D721Med (cell line): ENCODE measurements at regions not wholly inside any gene's neighbourhood (a gene's known extent, or its start where the extent isn't known, plus 50 kb on each side); places are given as distances from the start of the nearest gene placed in this dataset.
"Not testable (repeated sequence)": the region's sequence is repeated elsewhere in the genome, so short reads cannot be mapped to it uniquely, and the experiment has no call there.

Experiments
- DNase-seq: peaks from one replicate; pipeline ENCODE4 v3.0.0; 2011; ENCODE audit warnings: low spot score; ENCODE audit not compliant: insufficient read length
- FAIRE-seq: peaks from 2 replicates; lab custom pipeline; 2011; peaks lifted over from hg19 to GRCh38; lab: Jason Lieb, UNC
- CTCF ChIP-seq: IDR thresholded peaks from 2 replicates; pipeline ENCODE4 v1.5.1; 2012; ENCODE audit warnings: mild to moderate bottlenecking, control low read depth; ENCODE audit not compliant: insufficient read depth; ENCODE audit errors: missing control alignments

GRCh38 chr1:102252731-102253505, 256.2 kb upstream of the OLFM3 start:
- FAIRE-seq (no peak), DNase-seq (no peak)
- no peak for TF ChIP-seq CTCF

GRCh38 chr1:102241431-102242338, 245.0 kb upstream of the OLFM3 start:
- FAIRE-seq: no peak

GRCh38 chr1:102239247-102239646, 242.5 kb upstream of the OLFM3 start:
- TF ChIP-seq CTCF: no peak
- FAIRE-seq (peak; percentile 38), DNase-seq (no peak)

More at GRCh38 chr1:102241431-102242338, 245.0 kb upstream of the OLFM3 start:
- no peak for TF ChIP-seq CTCF
- DNase-seq: no peak

GRCh38 chr1:102234753-102235359, 238.1 kb upstream of the OLFM3 start:
- no peak for TF ChIP-seq CTCF

GRCh38 chr1:102219463-102219862, 222.7 kb upstream of the OLFM3 start:
- no peak for TF ChIP-seq CTCF
- DNase-seq (no peak), FAIRE-seq (no peak)

More at GRCh38 chr1:102234753-102235359, 238.1 kb upstream of the OLFM3 start:
- no peak for DNase-seq
- FAIRE-seq: no peak

- DNase-seq, FAIRE-seq: not testable (repeated sequence)
Measured at GRCh38 chr1:102210891-102211290, 214.2 kb upstream of the OLFM3 start.

GRCh38 chr1:102191723-102192122, 195.0 kb upstream of the OLFM3 start:
- peak; percentile 81 for FAIRE-seq
- TF ChIP-seq CTCF: peak; percentile 74
- peak; percentile 8 for DNase-seq
